SK-N-MC (cell line): ENCODE measurements at regions not wholly inside any gene's neighbourhood (a gene's known extent, or its start where the extent isn't known, plus 50 kb on each side); places are given as distances from the start of the nearest gene placed in this dataset.

Source experiments
- DNase-seq: peaks from one replicate; pipeline ENCODE4 v3.0.0-alpha.2; 2011; ENCODE audit warnings: low read depth, low spot score
- H3K27ac ChIP-seq: fragments of 200-600 bp; sonication (generic); 2 replicates; pipeline ENCODE4 v1.5.1; 2016; ENCODE audit warnings: mixed run types
- H3K36me3 ChIP-seq: fragments of 200-600 bp; sonication (generic); 2 replicates; pipeline ENCODE4 v1.6.1; 2017; ENCODE audit warnings: antibody characterized with exemption, low read length, mixed read lengths; ENCODE audit not compliant: insufficient read depth
- H3K4me3 ChIP-seq: fragments of 200-600 bp; sonication (generic); 2 replicates; pipeline ENCODE4 v1.5.1; 2016
- H3K9ac ChIP-seq: fragments of 200-600 bp; sonication (generic); 2 replicates; pipeline ENCODE4 v1.8.0; 2017; ENCODE audit warnings: mixed run types, mixed read lengths; ENCODE audit not compliant: insufficient read length
- H3K9me3 ChIP-seq: fragments of 200-600 bp; sonication (generic); 2 replicates; pipeline ENCODE4 v1.6.1; 2017; ENCODE audit warnings: low read depth, mild to moderate bottlenecking, antibody characterized with exemption, low read length, moderate library complexity, mixed read lengths
- EZH2 ChIP-seq: fragments of 200-600 bp; sonication (generic); IDR thresholded peaks from one replicate; pipeline ENCODE4 v1.6.1; 2017; ENCODE audit warnings: antibody characterized with exemption
- FOXP2 ChIP-seq: optimal IDR thresholded peaks from 2 replicates; pipeline ENCODE3; 2011; ENCODE audit warnings: mild to moderate bottlenecking, moderate library complexity; ENCODE audit not compliant: insufficient read depth; ENCODE audit errors: extremely low read length, control extremely low read depth
- POLR2AphosphoS5 ChIP-seq: IDR thresholded peaks from 2 replicates; pipeline ENCODE4 v1.6.1; 2012; ENCODE audit warnings: mild to moderate bottlenecking, low read depth, low read length, borderline replicate concordance

DNA sequence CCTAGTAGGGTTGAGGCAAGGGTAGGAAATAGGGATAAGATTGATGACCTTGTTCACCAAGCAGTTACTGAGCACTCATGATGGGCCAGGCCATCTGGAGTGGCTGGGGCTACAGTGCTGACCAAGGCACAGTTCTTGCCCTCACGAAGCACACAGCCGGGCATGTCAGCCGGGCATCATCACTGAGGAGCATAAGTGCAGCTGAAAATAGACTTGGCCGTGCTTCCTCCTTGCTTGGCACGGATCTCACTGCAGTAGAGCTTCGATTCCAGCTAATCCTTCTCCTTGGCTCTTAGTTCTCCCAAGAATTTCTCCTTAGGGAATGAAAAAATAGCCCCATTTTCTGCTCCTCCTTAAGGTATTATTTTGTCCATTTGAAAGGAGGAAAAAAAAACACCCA lies 116.6 kb downstream of the NMUR2 start:
- DNase-seq = no peak
- H3K4me3 ChIP-seq = no peak overlapping the region
- no peaks in the 10 kb centered on the region for H3K9me3 ChIP-seq
- H3K9ac ChIP-seq = no peak overlapping the region
- TF ChIP-seq FOXP2 (no peak), POLR2AphosphoS5 (no peak), EZH2 (no peak)
- H3K27ac ChIP-seq = no peak overlapping the region
- H3K36me3 ChIP-seq = no peaks in the 10 kb centered on the region

DNA sequence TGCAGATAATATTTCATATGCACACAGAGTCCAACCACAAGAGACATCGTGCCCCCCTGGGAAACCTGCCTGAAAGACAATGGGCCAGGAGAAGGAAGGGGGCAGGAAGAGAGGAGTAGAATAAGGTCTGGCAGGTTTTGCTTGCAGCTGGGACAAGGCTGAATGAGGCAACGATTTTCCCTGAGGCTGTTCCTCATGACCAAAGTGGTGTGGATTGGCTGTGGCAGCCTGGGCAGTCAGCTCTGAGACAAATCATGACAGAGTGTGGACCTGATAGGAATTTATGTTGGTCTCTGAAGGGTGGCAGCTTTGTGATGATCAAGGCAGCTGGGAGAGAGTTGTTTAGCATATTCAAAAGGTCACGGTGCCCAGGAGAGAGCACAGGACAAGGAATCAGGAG lies 119.3 kb downstream of the NMUR2 start:
- Histone ChIP-seq H3K27ac (no peak overlapping the region), H3K4me3 (no peak overlapping the region), H3K9ac (no peak overlapping the region), H3K9me3 (no peaks in the 10 kb centered on the region), H3K36me3 (no peaks in the 10 kb centered on the region)
- DNase-seq = no peak
- TF ChIP-seq POLR2AphosphoS5 = no peak
- no peak for TF ChIP-seq FOXP2
- no peak for TF ChIP-seq EZH2

DNA sequence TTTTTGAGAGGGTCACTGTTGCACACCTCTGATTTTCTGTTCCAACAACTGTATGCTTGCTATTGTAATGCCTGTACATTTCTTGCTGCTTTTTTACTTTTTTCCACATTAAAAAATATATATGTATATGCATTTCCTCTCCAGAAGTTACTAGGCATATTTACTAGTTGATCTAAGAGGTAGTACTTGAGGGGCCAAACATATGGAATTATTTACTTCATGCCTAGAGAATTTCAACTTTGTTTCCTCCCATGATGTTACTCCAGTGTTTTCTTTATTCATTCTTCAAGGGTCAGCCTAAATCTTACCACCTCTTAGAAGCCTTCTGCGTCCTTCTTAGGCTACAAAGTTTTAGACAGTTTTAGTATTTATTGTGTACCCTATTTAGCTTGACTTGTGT lies 122.7 kb downstream of the NMUR2 start:
- Histone ChIP-seq H3K4me3 (no peak overlapping the region), H3K9ac (no peak overlapping the region), H3K36me3 (no peaks in the 10 kb centered on the region), H3K27ac (no peak overlapping the region), H3K9me3 (no peaks in the 10 kb centered on the region)
- DNase-seq = no peak
- TF ChIP-seq EZH2 (no peak), FOXP2 (no peak), POLR2AphosphoS5 (no peak)

DNA sequence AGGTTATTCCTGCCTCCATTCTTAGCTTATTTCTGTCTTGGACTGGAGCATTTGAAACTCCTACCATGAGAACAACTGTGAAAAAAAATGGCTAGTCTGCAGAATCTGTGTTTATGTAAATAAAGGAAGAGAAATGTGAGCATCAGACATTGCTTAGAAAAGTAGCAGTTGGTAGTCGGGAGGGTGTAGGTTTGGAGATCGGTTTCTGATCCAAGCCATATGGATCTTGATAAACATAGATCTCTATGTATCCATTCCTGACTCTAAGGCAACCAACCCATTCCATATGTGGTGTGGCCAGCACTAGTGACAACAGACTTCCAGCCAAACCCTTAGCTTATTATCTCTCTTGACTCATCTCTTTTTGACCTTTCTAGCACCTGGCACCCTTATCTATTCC lies 127.1 kb downstream of the NMUR2 start:
- no peaks in the 10 kb centered on the region for H3K36me3 ChIP-seq
- DNase-seq = no peak
- H3K9ac ChIP-seq = no peak overlapping the region
- H3K4me3 ChIP-seq = no peak overlapping the region
- TF ChIP-seq FOXP2 (no peak), POLR2AphosphoS5 (no peak), EZH2 (no peak)
- H3K27ac ChIP-seq = no peak overlapping the region
- H3K9me3 ChIP-seq = no peaks in the 10 kb centered on the region

DNA sequence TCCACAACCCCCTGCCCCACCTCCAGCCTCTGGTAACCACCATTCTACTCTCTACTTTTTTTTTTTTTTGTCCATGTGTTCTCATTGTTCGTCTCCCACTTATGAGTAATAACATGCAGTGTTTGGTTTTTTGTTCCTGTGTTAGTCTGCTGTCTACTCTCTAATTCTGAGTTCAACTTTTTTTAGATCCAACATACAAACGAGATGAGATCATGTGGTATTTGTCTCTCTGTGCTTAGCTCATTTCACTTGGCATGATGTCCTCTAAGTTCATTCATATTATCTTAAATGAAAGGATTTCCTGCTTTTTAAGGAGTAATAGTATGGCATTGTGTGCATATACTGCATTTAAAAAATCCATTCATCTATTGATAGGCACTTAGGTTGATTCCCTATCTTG lies 130.9 kb downstream of the NMUR2 start:
- TF ChIP-seq FOXP2 (no peak), EZH2 (no peak), POLR2AphosphoS5 (no peak)
- H3K9ac ChIP-seq = no peak overlapping the region
- no peaks in the 10 kb centered on the region for H3K36me3 ChIP-seq
- H3K4me3 ChIP-seq = no peak overlapping the region
- no peak overlapping the region for H3K27ac ChIP-seq
- no peak for DNase-seq
- no peaks in the 10 kb centered on the region for H3K9me3 ChIP-seq

DNA sequence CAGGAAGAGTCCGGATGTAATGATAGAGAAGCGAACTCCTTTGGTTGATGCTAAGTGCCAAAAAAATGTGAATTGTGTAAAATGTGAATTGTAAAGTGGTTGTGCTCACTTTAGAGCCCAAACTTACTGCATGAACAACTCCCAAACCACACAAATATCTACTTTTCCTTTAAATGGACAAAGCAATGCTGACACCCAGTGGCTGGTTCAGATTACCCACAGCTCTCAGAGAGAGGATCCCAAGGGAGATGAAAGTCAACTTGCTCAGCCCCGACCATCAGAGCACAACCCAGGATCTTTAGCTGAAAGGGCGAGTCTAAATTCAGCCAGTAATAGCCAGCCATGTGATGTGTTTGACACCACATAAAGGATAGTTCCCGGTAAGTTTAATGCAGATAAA lies 133.7 kb downstream of the NMUR2 start:
- Histone ChIP-seq H3K9me3 (no peaks in the 10 kb centered on the region), H3K36me3 (no peaks in the 10 kb centered on the region), H3K27ac (no peak overlapping the region), H3K4me3 (no peak overlapping the region), H3K9ac (no peak overlapping the region)
- TF ChIP-seq POLR2AphosphoS5 (no peak), EZH2 (no peak), FOXP2 (no peak)
- DNase-seq = no peak

DNA sequence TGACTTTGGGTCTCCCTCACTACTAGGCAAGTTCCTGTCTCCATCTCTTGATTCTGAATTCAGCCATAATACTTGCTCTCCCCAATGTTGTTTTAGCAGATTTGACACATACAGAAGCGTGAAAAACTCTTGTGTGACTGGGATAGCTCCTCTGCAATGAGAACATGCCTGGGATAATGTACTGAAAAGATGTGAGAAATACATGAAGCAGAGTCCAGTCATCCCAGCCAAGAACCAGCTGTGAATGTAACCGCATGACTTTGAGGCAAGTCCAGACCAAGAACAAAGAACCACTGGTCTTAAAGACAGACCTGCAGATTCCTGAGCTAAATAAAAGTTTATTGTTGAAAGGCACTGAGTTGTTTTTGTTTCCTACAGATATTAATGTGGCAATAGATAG lies 135.0 kb downstream of the NMUR2 start:
- Histone ChIP-seq H3K9me3 (no peaks in the 10 kb centered on the region), H3K4me3 (no peak overlapping the region), H3K27ac (no peak overlapping the region), H3K36me3 (no peaks in the 10 kb centered on the region), H3K9ac (no peak overlapping the region)
- no peak for DNase-seq
- TF ChIP-seq EZH2 (no peak), FOXP2 (no peak), POLR2AphosphoS5 (no peak)

DNA sequence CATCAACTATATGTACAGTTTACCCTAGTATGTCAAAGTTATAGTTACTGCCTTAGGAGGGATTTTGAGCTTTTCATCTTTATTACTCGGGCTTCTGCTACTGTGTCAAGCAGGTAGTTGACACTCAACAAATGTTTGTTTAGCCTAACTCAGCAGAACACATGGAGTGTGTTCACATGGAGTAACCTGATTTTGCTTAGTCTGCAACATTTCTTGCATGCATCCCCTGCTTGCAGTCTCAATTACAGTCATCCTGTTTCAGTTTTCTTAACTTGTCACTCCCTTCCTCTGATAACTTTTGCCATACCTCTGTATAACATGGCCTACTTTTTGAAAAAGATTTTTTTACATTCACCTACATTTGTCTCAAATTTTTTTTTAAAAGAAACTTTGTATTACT lies 135.5 kb downstream of the NMUR2 start:
- no peaks in the 10 kb centered on the region for H3K36me3 ChIP-seq
- no peak for DNase-seq
- H3K9ac ChIP-seq = no peak overlapping the region
- H3K27ac ChIP-seq = no peak overlapping the region
- no peak overlapping the region for H3K4me3 ChIP-seq
- H3K9me3 ChIP-seq = no peaks in the 10 kb centered on the region
- TF ChIP-seq POLR2AphosphoS5 = no peak
- TF ChIP-seq EZH2 = no peak
- TF ChIP-seq FOXP2 = no peak

DNA sequence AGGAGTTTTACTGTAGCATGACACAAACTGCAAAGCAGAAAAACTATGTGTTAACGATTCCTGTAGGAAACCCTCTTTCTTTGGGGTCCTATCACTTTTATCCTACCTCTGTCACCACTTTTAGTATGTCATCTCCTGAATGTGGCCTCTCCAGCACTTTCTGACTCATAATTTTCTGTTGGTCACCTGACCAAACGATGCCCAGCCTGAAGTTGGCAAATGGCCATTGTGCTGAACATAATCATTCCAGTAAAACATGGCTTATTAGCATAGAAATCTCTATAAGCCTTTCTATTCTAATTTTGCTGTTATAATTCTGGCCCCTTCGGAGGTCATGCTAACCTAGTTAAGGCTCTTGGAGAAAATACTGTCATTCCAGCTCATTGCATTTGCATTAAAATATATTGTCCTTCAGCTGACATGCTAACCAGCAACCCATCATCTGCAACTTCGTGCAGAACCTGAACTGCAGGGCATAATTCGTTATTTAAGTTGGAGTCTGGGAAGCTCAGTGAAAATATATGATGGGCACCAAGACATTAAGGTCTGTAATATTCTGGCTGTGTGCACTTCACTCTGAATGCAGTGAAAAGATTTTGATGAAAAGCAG lies 140.3 kb downstream of the NMUR2 start:
- TF ChIP-seq POLR2AphosphoS5 (no peak), FOXP2 (no peak), EZH2 (no peak)
- Histone ChIP-seq H3K36me3 (no peaks in the 10 kb centered on the region), H3K27ac (no peak overlapping the region), H3K9me3 (no peaks in the 10 kb centered on the region), H3K4me3 (no peak overlapping the region), H3K9ac (no peak overlapping the region)
- DNase-seq = no peak

DNA sequence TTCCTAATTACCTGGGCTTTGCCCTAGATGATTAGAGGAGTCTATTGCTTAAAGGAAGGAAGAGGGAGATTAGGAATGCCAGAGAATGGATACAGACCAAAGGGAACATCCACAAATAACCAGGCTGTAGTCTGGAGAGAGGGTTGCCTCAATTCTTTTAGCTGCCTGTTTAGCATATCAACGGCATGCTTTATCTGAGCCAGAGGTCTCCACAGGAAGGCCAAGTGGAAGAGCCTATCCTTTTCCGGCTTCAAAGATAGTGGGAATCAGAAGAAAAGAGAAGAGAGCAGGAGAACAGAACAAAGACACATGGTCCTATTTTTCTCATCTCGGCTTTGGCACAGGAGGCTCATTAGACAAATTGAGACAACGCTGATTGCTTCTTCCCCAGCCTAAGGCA lies 142.4 kb downstream of the NMUR2 start:
- DNase-seq = no peak
- no peak overlapping the region for H3K9ac ChIP-seq
- H3K36me3 ChIP-seq = no peaks in the 10 kb centered on the region
- no peak for TF ChIP-seq EZH2
- H3K9me3 ChIP-seq = no peaks in the 10 kb centered on the region
- no peak overlapping the region for H3K27ac ChIP-seq
- no peak overlapping the region for H3K4me3 ChIP-seq
